Nephron (organoid): ENCODE measurements at regions not wholly inside any gene's neighbourhood (a gene's known extent, or its start where the extent isn't known, plus 50 kb on each side); places are given as distances from the start of the nearest gene placed in this dataset.

Experiments used
- H3K27ac Mint-ChIP-seq, 3 experiments: 2 replicates each; pipeline ENCODE4 v1.8.0; 2020; ENCODE audit warnings: mixed read lengths in 3 of 3, mild to moderate bottlenecking in 2 of 3, moderate library complexity in 1 of 3
- H3K27me3 Mint-ChIP-seq: 2 replicates; pipeline ENCODE4 v1.8.0; 2021; ENCODE audit warnings: low read depth, mild to moderate bottlenecking, moderate library complexity, mixed read lengths
- H3K36me3 Mint-ChIP-seq: 2 replicates; pipeline ENCODE4 v1.8.0; 2020; ENCODE audit warnings: low read depth, mixed read lengths
- H3K4me1 Mint-ChIP-seq: 2 replicates; pipeline ENCODE4 v1.8.0; 2020; ENCODE audit warnings: mixed read lengths
- H3K4me3 Mint-ChIP-seq, 3 experiments: 2 replicates each; pipeline ENCODE4 v1.8.0; 2020; ENCODE audit warnings: mild to moderate bottlenecking in 3 of 3, mixed read lengths in 3 of 3, moderate library complexity in 2 of 3
- H3K9me3 Mint-ChIP-seq: 2 replicates; pipeline ENCODE4 v1.8.0; 2020; ENCODE audit warnings: mixed read lengths
- TF ChIP-seq, protein P1 (sequence below), 3 experiments: fragments of 200-600 bp; sonication (generic); IDR thresholded peaks; one replicate each; pipeline ENCODE4 v1.5.0; 2021; ENCODE audit warnings: antibody characterized with exemption in 3 of 3; ENCODE audit not compliant: unreplicated experiment in 3 of 3

DNA sequence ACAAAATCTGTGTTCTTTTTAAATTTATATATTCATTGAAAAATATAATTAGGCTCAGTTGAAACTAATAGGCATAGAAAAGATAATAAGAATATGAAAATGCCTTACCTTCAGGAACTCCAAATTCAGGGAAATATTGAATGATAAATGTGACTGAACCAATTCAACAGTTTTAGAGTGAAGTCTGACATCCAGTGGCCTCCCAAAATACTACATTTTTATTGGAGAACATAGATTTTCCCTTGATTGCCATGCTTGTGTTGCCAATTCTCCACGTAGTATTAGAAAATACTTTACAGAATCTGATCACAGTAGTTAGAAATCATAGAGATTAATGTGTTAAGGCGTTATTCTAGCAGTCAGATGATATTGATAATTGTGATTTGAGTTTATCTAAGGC lies 1246.7 kb downstream of the GATA3 start:
- Mint-ChIP-seq H3K4me1 (no peaks in the 10 kb centered on the region), H3K4me3 (no peak overlapping the region), H3K36me3 (no peaks in the 10 kb centered on the region), H3K27me3 (peaks cover 31% of the 10 kb centered on the region), H3K9me3 (no peaks in the 10 kb centered on the region), H3K27ac (no peak overlapping the region)
- TF ChIP-seq, protein P1, sequence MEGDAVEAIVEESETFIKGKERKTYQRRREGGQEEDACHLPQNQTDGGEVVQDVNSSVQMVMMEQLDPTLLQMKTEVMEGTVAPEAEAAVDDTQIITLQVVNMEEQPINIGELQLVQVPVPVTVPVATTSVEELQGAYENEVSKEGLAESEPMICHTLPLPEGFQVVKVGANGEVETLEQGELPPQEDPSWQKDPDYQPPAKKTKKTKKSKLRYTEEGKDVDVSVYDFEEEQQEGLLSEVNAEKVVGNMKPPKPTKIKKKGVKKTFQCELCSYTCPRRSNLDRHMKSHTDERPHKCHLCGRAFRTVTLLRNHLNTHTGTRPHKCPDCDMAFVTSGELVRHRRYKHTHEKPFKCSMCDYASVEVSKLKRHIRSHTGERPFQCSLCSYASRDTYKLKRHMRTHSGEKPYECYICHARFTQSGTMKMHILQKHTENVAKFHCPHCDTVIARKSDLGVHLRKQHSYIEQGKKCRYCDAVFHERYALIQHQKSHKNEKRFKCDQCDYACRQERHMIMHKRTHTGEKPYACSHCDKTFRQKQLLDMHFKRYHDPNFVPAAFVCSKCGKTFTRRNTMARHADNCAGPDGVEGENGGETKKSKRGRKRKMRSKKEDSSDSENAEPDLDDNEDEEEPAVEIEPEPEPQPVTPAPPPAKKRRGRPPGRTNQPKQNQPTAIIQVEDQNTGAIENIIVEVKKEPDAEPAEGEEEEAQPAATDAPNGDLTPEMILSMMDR (IDR thresholded peaks at IDR 0.05; ENCODE audit: unreplicated experiment in 3 of 3): peak; percentile 33 to 54 (median 46)

DNA sequence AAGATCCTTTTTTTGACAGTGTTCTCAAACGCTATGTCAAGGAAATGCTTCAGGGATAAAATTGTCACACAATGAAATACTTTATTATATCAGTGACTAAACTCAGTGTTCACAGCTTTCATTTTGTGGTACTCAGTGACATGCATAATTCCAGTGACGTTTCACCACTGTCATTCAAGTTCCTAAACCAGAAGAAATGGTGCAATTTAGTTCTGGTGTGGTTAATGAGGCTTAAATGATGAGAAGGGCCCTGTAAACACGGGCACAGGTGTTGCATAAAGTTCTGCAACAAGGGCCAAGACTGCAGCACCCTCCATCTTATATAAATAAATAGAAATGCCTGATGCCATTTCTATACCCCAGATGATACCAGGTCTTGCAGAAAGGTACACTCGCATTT lies 1247.1 kb downstream of the GATA3 start:
- Mint-ChIP-seq H3K27me3 (peaks cover 34% of the 10 kb centered on the region), H3K4me1 (no peaks in the 10 kb centered on the region), H3K36me3 (no peaks in the 10 kb centered on the region), H3K4me3 (no peak overlapping the region), H3K9me3 (no peaks in the 10 kb centered on the region), H3K27ac (no peak overlapping the region)
- TF ChIP-seq, protein P1 (IDR thresholded peaks at IDR 0.05; ENCODE audit: unreplicated experiment in 3 of 3): no peak

DNA sequence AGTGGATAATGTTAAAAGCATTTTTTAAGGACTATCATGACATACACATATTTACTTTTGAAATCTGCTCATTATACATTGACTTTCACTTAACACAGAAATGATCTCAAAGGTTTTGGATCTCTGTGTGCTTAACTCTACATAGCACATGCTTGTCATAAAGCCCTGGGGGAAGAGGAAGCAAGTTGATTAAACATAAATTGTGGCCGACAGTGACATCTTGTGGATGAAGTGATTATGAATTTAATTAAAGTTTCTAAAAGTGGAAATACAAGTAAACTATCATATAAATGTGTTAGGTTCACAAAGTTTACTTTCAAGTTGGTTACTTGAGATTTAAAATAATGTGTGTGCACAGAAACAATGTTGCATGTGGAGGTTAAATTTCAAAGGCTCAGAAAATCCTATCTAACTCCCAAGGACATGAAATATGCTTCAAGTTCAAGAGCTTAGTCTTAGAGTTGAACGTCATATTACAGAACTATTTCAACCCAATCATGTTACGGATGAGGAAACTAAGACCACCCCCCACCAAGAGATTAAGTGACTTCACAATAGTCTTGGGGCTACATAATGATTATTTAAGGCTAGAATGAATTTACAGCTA lies 1247.8 kb downstream of the GATA3 start:
- H3K36me3 Mint-ChIP-seq: no peaks in the 10 kb centered on the region
- peaks cover 39% of the 10 kb centered on the region for H3K27me3 Mint-ChIP-seq
- TF ChIP-seq, protein P1 (IDR thresholded peaks at IDR 0.05; ENCODE audit: unreplicated experiment in 3 of 3): peak; percentile 39 to 59 (median 44)
- no peak overlapping the region for H3K27ac Mint-ChIP-seq
- H3K4me3 Mint-ChIP-seq: no peak overlapping the region
- H3K9me3 Mint-ChIP-seq: no peaks in the 10 kb centered on the region
- no peaks in the 10 kb centered on the region for H3K4me1 Mint-ChIP-seq

DNA sequence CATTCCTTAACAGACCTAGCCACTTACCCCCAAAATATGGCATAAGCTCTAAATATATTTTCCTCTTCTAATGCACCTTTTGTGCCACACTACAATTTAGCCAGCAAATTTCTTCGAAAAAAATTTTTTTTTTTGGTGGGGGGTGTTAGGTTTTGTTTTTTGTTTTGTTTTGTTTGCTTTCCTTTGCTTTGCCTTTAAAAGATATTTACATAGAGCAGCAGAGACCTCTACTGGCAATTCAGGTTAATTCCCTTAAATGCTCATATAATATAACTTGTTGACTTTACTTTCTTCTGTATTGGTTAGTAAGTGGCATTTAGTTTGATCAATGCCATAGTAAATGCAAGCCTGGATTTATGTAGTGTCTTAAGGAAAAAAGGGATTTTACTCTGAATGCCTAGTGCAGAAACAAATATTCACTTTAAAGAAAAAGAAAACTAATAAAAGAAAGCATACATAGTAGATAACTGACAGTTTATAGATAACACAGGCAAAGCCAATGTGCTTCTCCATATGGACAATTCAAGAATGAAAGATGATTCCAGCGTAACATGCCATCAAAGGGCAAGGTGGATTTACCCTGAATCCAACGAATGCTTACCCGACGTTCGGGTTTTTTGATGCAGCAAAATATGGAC lies 1250.6 kb downstream of the GATA3 start:
- Mint-ChIP-seq H3K9me3 (no peaks in the 10 kb centered on the region), H3K4me3 (no peak overlapping the region), H3K4me1 (no peaks in the 10 kb centered on the region), H3K27ac (no peak overlapping the region), H3K36me3 (no peaks in the 10 kb centered on the region), H3K27me3 (peaks cover 52% of the 10 kb centered on the region)
- TF ChIP-seq, protein P1 (IDR thresholded peaks at IDR 0.05; ENCODE audit: unreplicated experiment in 3 of 3): peak; percentile 54 to 69 (median 55)

DNA sequence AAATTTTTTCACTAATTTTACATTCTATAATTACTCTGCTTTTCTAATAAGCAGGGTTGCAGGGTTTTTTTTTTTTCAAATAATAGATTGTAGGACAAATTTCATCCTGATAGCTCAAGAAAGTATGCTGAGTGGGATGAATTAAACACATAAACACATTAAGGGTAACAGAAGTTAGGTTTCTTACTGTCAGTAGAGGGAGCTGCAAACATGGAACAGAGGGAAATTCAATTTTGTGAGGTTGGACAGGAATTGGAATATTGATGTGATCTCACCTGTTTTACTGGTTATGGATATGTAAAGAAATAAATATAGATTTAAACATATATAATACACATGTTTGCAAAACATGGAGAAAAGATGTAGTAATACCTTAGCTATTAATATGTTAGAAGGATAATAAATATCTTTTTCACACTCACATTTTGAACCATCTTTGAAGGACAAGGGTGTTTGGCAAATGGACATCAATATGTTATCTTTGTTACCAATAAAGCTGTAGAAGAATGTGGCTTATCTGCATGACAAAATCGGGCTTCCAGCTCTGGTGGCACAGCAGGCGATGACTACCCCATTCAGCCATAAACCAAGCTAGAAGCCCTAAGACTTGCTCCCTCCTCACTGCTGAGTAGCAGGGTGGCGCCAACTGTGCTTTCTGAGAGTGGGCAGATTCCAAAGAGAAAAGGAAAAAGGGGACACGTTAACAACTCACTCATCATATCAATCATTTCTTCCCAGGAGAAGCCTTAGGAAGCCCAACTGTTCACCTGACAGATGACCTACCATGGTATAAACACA lies 1257.4 kb downstream of the GATA3 start:
- Mint-ChIP-seq H3K27ac (no peak overlapping the region), H3K36me3 (no peaks in the 10 kb centered on the region), H3K4me3 (no peak overlapping the region), H3K9me3 (no peaks in the 10 kb centered on the region), H3K4me1 (no peaks in the 10 kb centered on the region), H3K27me3 (peaks cover 52% of the 10 kb centered on the region)
- TF ChIP-seq, protein P1 (IDR thresholded peaks at IDR 0.05; ENCODE audit: unreplicated experiment in 3 of 3): peak; percentile 24 to 44 (median 30)
